Cardiac septum (tissue), 1 donor: ENCODE measurements at regions not wholly inside any gene's neighbourhood (a gene's known extent, or its start where the extent isn't known, plus 50 kb on each side); places are given as distances from the start of the nearest gene placed in this dataset.
"Not testable (repeated sequence)": the region's sequence is repeated elsewhere in the genome, so short reads cannot be mapped to it uniquely, and the experiment has no call there.

Experiments used
- DNase-seq: peaks from one replicate; pipeline ENCODE4 v3.0.0-alpha.2; 2020; ENCODE audit warnings: low spot score
- intact Hi-C: fragments of 100-400 bp; cut with DNase I; formaldehyde crosslinking; loops from one replicate; pipeline ENCODE4 v1.14.0; 2022
- donor health status: DM: no; HTN: no; CAD: no.

- DNase-seq: no peak
- intact Hi-C loops: no loop called here
Observed at GRCh38 chr11:91625495-91625894, 599.1 kb upstream of the FAT3 start.

- DNase-seq: no peak
- intact Hi-C loops: no loop called here
Observed at GRCh38 chr11:91624021-91624420, 600.6 kb upstream of the FAT3 start.

- intact Hi-C loops: no loop called here
- DNase-seq: no peak
Observed at GRCh38 chr11:91608677-91609076, 615.9 kb upstream of the FAT3 start.

- no peak for DNase-seq
- intact Hi-C loops: no loop called here
Observed at GRCh38 chr11:91596111-91596510, 628.5 kb upstream of the FAT3 start.

GRCh38 chr11:91591021-91591420 is 633.6 kb upstream of the FAT3 start:
- DNase-seq: no peak
- intact Hi-C loops: no loop called here

- intact Hi-C loops: no loop called here
- DNase-seq: no peak
Observed at GRCh38 chr11:91587131-91587530, 637.5 kb upstream of the FAT3 start.

GRCh38 chr11:91585035-91585801 is 639.4 kb upstream of the FAT3 start:
- DNase-seq: no peak
- intact Hi-C loops: no loop called here

GRCh38 chr11:91563176-91563575 is 661.4 kb upstream of the FAT3 start:
- no peak for DNase-seq
- intact Hi-C loops: no loop called here

GRCh38 chr11:91560434-91560833 is 664.2 kb upstream of the FAT3 start:
- DNase-seq: no peak
- intact Hi-C loops: no loop called here

- intact Hi-C loops: no loop called here
- DNase-seq: no peak
Observed at GRCh38 chr11:91538065-91538464, 686.6 kb upstream of the FAT3 start.

GRCh38 chr11:91536366-91536765 is 688.3 kb upstream of the FAT3 start:
- no peak for DNase-seq
- intact Hi-C loops: no loop called here

- intact Hi-C loops: no loop called here
- DNase-seq: no peak
Observed at GRCh38 chr11:91528965-91529364, 695.7 kb upstream of the FAT3 start.

GRCh38 chr11:91527380-91528030 is 697.1 kb upstream of the FAT3 start:
- intact Hi-C loops: no loop called here
- no peak for DNase-seq

GRCh38 chr11:91513734-91514133 is 710.9 kb upstream of the FAT3 start:
- intact Hi-C loops: no loop called here
- no peak for DNase-seq

GRCh38 chr11:91497847-91498246 is 726.8 kb upstream of the FAT3 start:
- DNase-seq: no peak
- intact Hi-C loops: no loop called here

GRCh38 chr11:91495837-91496236 is 728.8 kb upstream of the FAT3 start:
- intact Hi-C loops: no loop called here
- DNase-seq: no peak

GRCh38 chr11:91489989-91490388 is 734.6 kb upstream of the FAT3 start:
- intact Hi-C loops: no loop called here
- DNase-seq: no peak

GRCh38 chr11:91483956-91484355 is 740.7 kb upstream of the FAT3 start:
- DNase-seq, intact Hi-C loops: not testable (repeated sequence)

GRCh38 chr11:91481875-91482274 is 742.7 kb upstream of the FAT3 start:
- DNase-seq, intact Hi-C loops: not testable (repeated sequence)

GRCh38 chr11:91470656-91471055 is 754.0 kb upstream of the FAT3 start:
- no peak for DNase-seq
- intact Hi-C loops: no loop called here

GRCh38 chr11:91459840-91460239 is 764.8 kb upstream of the FAT3 start:
- no peak for DNase-seq

More at GRCh38 chr11:91459840-91460239, 764.8 kb upstream of the FAT3 start:
- intact Hi-C loops: no loop called here
